NT2/D1 (cell line): ENCODE measurements at regions not wholly inside any gene's neighbourhood (a gene's known extent, or its start where the extent isn't known, plus 50 kb on each side); places are given as distances from the start of the nearest gene placed in this dataset.

Experiments
- SUZ12 ChIP-seq: IDR thresholded peaks from 2 replicates; pipeline ENCODE4 v1.6.1; 2011; ENCODE audit not compliant: insufficient read length, insufficient read depth; ENCODE audit errors: extremely low read depth
- YY1 ChIP-seq: IDR thresholded peaks from 2 replicates; pipeline ENCODE4 v1.6.1; 2011; ENCODE audit not compliant: insufficient read length, insufficient read depth
- ZNF274 ChIP-seq: IDR thresholded peaks from 2 replicates; pipeline ENCODE4 v1.6.1; 2011; ENCODE audit warnings: mild to moderate bottlenecking, low read depth, low read length

- TF ChIP-seq YY1, result no peak
- no peak for TF ChIP-seq ZNF274
- TF ChIP-seq SUZ12, result no peak
These were observed 611.2 kb downstream of the KIF4B start for GRCh38 chr5:155624597-155625241.
